ENCODE measurements at regions not wholly inside any gene's neighbourhood (a gene's known extent, or its start where the extent isn't known, plus 50 kb on each side); places are given as distances from the start of the nearest gene placed in this dataset.
"Not testable (repeated sequence)": the region's sequence is repeated elsewhere in the genome, so short reads cannot be mapped to it uniquely, and the experiment has no call there.

DNA sequence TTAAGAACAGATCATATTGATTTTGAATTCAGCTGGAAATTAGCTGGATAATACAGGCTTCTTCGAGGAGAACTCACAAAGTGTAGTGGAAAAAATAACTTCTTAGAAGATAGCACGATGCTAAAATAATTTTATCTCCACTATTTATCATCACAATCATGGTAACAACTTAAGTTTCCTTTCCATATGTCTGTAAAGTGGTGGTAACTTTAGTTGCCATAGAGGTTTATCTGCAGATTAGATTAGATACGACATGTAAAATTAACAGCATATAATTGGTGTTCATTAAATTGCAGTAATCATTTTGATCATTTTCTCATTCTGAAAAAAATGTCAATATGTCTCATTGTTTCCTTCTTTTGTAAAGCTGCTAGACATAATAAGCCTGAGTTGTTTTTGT lies 921.5 kb downstream of the KCNT2 start:
- Histone ChIP-seq H3K27ac (ENCODE audit: low read depth in 1 of 2, low read length in 1 of 2) (no peak overlapping the region), H3K9me3 (ENCODE audit: control insufficient read depth in 4 of 4, insufficient read depth in 3 of 4, low read length in 3 of 4) (no peaks in the 10 kb centered on the region), H3K9ac (ENCODE audit: insufficient read depth in 1 of 2, low read length in 2 of 2) (no peak overlapping the region), H3K36me3 (ENCODE audit: control insufficient read depth in 4 of 4, insufficient read depth in 4 of 4, low read length in 4 of 4) (no peaks in the 10 kb centered on the region), H3K4me1 (ENCODE audit: control insufficient read depth in 5 of 5, insufficient read depth in 5 of 5, low read length in 5 of 5) (no peaks in the 10 kb centered on the region), H3K27me3 (ENCODE audit: control insufficient read depth in 3 of 3, insufficient read depth in 3 of 3, low read length in 2 of 3) (no peaks in the 10 kb centered on the region), H3K4me3 (no peak overlapping the region)
- WGBS, 2 donors: 79 to 84% methylated on average over 3 of the region's 3 CpGs
- TF ChIP-seq CTCF (IDR thresholded peaks at IDR 0.05; ENCODE audit: control extremely low read depth, extremely low read depth): no peak
- DNase-seq: no peak
- ATAC-seq (ENCODE audit: insufficient read depth, low FRiP score): no peak

DNA sequence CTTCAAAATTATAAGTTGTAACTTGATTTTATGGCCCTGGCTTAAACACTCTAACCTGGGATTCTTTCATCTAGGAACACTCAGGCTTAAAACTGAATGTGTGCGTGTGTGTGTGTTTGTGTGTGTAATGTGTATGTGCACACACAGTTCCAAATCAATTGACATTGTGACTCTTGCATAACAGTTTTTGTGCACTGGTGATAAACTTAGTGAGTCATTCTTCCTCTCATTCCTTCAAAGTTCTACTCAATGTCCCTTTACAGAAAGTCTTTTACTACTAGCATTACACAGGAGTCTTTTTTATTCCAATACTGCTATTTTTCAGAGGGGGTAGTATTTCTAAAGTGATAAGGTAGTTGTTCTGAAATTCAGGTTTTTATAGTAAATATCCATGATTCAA lies 943.6 kb downstream of the KCNT2 start:
- TF ChIP-seq CTCF (IDR thresholded peaks at IDR 0.05; ENCODE audit: control extremely low read depth, extremely low read depth): no peak
- H3K9me3 ChIP-seq (ENCODE audit: control insufficient read depth in 4 of 4, insufficient read depth in 3 of 4, low read length in 3 of 4): no peaks in the 10 kb centered on the region
- no peak overlapping the region for H3K9ac ChIP-seq (ENCODE audit: insufficient read depth in 1 of 2, low read length in 2 of 2)
- 83 to 86% methylated on average over 1 of the region's 1 CpG for WGBS, 2 donors
- no peak overlapping the region for H3K4me3 ChIP-seq
- H3K27me3 ChIP-seq (ENCODE audit: control insufficient read depth in 3 of 3, insufficient read depth in 3 of 3, low read length in 2 of 3): no peaks in the 10 kb centered on the region
- H3K4me1 ChIP-seq (ENCODE audit: control insufficient read depth in 5 of 5, insufficient read depth in 5 of 5, low read length in 5 of 5): no peaks in the 10 kb centered on the region
- no peak for DNase-seq
- no peak for ATAC-seq (ENCODE audit: insufficient read depth, low FRiP score)
- no peak overlapping the region for H3K27ac ChIP-seq (ENCODE audit: low read depth in 1 of 2, low read length in 1 of 2)
- no peaks in the 10 kb centered on the region for H3K36me3 ChIP-seq (ENCODE audit: control insufficient read depth in 4 of 4, insufficient read depth in 4 of 4, low read length in 4 of 4)

DNA sequence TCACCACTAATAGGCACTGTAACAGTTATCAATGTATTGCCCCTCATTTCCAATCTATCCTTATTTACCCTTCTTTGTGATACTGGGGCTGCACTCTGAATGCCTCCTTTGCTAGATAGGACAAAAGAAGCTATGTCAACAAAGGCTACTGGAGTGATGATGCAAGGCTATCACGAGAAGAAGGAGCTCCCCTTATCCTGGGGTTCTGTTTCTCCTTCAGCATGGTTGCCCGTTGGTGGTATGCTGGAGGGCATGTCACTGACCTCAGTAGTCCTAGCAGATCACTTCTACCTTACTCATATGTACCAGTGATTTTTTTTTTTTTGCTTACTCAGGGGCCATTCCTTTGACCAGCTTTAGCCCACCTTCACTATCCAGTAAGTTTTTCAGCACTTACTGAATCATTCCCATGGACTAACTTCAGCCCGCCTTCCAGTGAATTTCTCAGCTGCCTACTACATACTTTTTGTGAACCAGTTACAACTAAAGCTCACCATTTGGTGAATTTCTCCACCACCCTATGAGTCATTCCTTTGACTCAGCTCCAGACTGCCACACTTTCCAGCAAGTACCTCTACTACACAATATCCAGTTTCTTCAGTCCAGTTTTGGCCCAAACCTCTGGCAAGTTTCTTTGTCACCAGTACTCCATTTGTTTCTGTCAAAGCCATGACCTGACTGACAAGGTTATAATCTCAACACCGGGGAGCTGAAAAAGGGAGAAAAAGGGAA lies 944.5 kb downstream of the KCNT2 start:
- no peak overlapping the region for H3K9ac ChIP-seq (ENCODE audit: insufficient read depth in 1 of 2, low read length in 2 of 2)
- TF ChIP-seq CTCF (IDR thresholded peaks at IDR 0.05; ENCODE audit: control extremely low read depth, extremely low read depth): no peak
- peaks cover 0 to 1% (median 0%) of the 10 kb centered on the region in 4 donors for H3K9me3 ChIP-seq (ENCODE audit: control insufficient read depth in 4 of 4, insufficient read depth in 3 of 4, low read length in 3 of 4)
- 74 to 81% methylated on average over 4 of the region's 4 CpGs for WGBS, 2 donors
- DNase-seq: peak in 2 of 3 donors; percentile 10 to 46
- no peaks in the 10 kb centered on the region for H3K27me3 ChIP-seq (ENCODE audit: control insufficient read depth in 3 of 3, insufficient read depth in 3 of 3, low read length in 2 of 3)
- no peaks in the 10 kb centered on the region for H3K36me3 ChIP-seq (ENCODE audit: control insufficient read depth in 4 of 4, insufficient read depth in 4 of 4, low read length in 4 of 4)
- peak; percentile 41 for ATAC-seq (ENCODE audit: insufficient read depth, low FRiP score)
- H3K4me1 ChIP-seq (ENCODE audit: control insufficient read depth in 5 of 5, insufficient read depth in 5 of 5, low read length in 5 of 5): no peaks in the 10 kb centered on the region
- no peak overlapping the region for H3K4me3 ChIP-seq
- no peak overlapping the region for H3K27ac ChIP-seq (ENCODE audit: low read depth in 1 of 2, low read length in 1 of 2)

DNA sequence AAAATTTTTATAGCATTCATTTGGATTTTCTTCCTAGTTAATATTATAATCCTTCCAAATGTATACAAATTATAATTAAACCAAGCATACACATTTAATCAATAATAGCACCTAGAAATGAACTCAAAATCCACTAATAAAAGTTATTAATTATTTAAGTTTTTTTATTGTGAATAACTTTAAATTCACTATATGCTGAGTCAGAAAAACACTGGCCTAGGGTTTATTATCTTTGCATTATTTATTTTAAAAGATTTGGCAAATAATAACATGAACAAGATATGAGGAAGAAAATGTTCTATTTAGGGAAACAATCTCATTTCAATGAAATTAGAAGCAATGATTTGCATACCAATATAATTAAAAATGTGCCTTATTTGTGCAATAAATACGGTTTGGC lies 951.5 kb downstream of the KCNT2 start:
- H3K4me3 ChIP-seq: no peak overlapping the region
- H3K27me3 ChIP-seq (ENCODE audit: control insufficient read depth in 3 of 3, insufficient read depth in 3 of 3, low read length in 2 of 3): no peaks in the 10 kb centered on the region
- H3K36me3 ChIP-seq (ENCODE audit: control insufficient read depth in 4 of 4, insufficient read depth in 4 of 4, low read length in 4 of 4): no peaks in the 10 kb centered on the region
- ATAC-seq (ENCODE audit: insufficient read depth, low FRiP score): no peak
- WGBS, 2 donors: 67 to 71% methylated on average over 1 of the region's 1 CpG
- no peak overlapping the region for H3K27ac ChIP-seq (ENCODE audit: low read depth in 1 of 2, low read length in 1 of 2)
- no peak for TF ChIP-seq CTCF (IDR thresholded peaks at IDR 0.05; ENCODE audit: control extremely low read depth, extremely low read depth)
- peaks cover 0 to 1% (median 0%) of the 10 kb centered on the region in 4 donors for H3K9me3 ChIP-seq (ENCODE audit: control insufficient read depth in 4 of 4, insufficient read depth in 3 of 4, low read length in 3 of 4)
- no peak for DNase-seq
- H3K4me1 ChIP-seq (ENCODE audit: control insufficient read depth in 5 of 5, insufficient read depth in 5 of 5, low read length in 5 of 5): no peaks in the 10 kb centered on the region
- H3K9ac ChIP-seq (ENCODE audit: insufficient read depth in 1 of 2, low read length in 2 of 2): no peak overlapping the region

GRCh38 chr1:195648875-195649274 lies 959.4 kb downstream of the KCNT2 start:
- not testable (repeated sequence) for H3K27ac ChIP-seq (ENCODE audit: low read depth in 1 of 2, low read length in 1 of 2); H3K27me3 ChIP-seq (ENCODE audit: control insufficient read depth in 3 of 3, insufficient read depth in 3 of 3, low read length in 2 of 3); H3K4me1 ChIP-seq (ENCODE audit: control insufficient read depth in 5 of 5, insufficient read depth in 5 of 5, low read length in 5 of 5); H3K4me3 ChIP-seq; H3K9ac ChIP-seq (ENCODE audit: insufficient read depth in 1 of 2, low read length in 2 of 2); ATAC-seq (ENCODE audit: insufficient read depth, low FRiP score); H3K9me3 ChIP-seq (ENCODE audit: control insufficient read depth in 4 of 4, insufficient read depth in 3 of 4, low read length in 3 of 4); DNase-seq; H3K36me3 ChIP-seq (ENCODE audit: control insufficient read depth in 4 of 4, insufficient read depth in 4 of 4, low read length in 4 of 4)
- 90 to 94% methylated on average over 2 of the region's 2 CpGs for WGBS, 2 donors

Data from lung (tissue), 11 donors.